ENCODE measurements at regions not wholly inside any gene's neighbourhood (a gene's known extent, or its start where the extent isn't known, plus 50 kb on each side); places are given as distances from the start of the nearest gene placed in this dataset.

- no peak overlapping the region for H3K4me3 ChIP-seq (ENCODE audit: low read length)
- H3K27ac ChIP-seq (ENCODE audit: low read length) = no peak overlapping the region
- no peaks in the 10 kb centered on the region for H3K9me2 ChIP-seq (ENCODE audit: insufficient read depth, low read length)
- no peaks in the 10 kb centered on the region for H3K36me3 ChIP-seq (ENCODE audit: insufficient read depth, low read length)
- H3K9me3 ChIP-seq (ENCODE audit: low read length) = no peaks in the 10 kb centered on the region
- no peak for TF ChIP-seq EZH2 (IDR thresholded peaks at IDR 0.05; ENCODE audit: borderline replicate concordance, insufficient read depth, low read length, poor library complexity, severe bottlenecking)
- TF ChIP-seq MXI1 (conservative IDR thresholded peaks at IDR 0.05; ENCODE audit: poor library complexity, severe bottlenecking) = no peak
- TF ChIP-seq SMC3 (conservative IDR thresholded peaks at IDR 0.05; ENCODE audit: poor library complexity) = no peak
- no peak for TF ChIP-seq TAF1 (IDR thresholded peaks at IDR 0.05; ENCODE audit: low read depth)
- no peak for TF ChIP-seq EP300 (conservative IDR thresholded peaks at IDR 0.05; ENCODE audit: poor library complexity, severe bottlenecking)
- TF ChIP-seq RAD21 (conservative IDR thresholded peaks at IDR 0.05) = no peak
- no peak for TF ChIP-seq REST (IDR thresholded peaks at IDR 0.05; ENCODE audit: borderline replicate concordance)
- no peak for TF ChIP-seq CTCF (IDR thresholded peaks at IDR 0.05; ENCODE audit: poor library complexity, severe bottlenecking)
- no peak for TF ChIP-seq POLR2AphosphoS5 (IDR thresholded peaks at IDR 0.05)
- H3K79me2 ChIP-seq (replicated peaks; ENCODE audit: insufficient read depth, low read length) = no peaks in the 10 kb centered on the region
- H3F3A ChIP-seq (ENCODE audit: insufficient read depth, low read length, poor library complexity, severe bottlenecking) = no peaks in the 10 kb centered on the region
- no peak overlapping the region for H3K4me2 ChIP-seq (ENCODE audit: low read length)
- no peaks in the 10 kb centered on the region for H3K27me3 ChIP-seq (ENCODE audit: insufficient read depth, low read depth, low read length)
- no peak overlapping the region for H2AFZ ChIP-seq (ENCODE audit: low read depth, low read length)
- H3K9ac ChIP-seq (ENCODE audit: low read length) = no peak overlapping the region
- no peaks in the 10 kb centered on the region for H4K20me1 ChIP-seq (ENCODE audit: insufficient read depth)
Measured at GRCh38 chr5:8714861-8715260, 831.0 kb downstream of the SEMA5A start.

GRCh38 chr5:8719796-8720195 is 826.1 kb downstream of the SEMA5A start:
- H3K4me3 ChIP-seq (ENCODE audit: low read length) = no peak overlapping the region
- no peaks in the 10 kb centered on the region for H3K9me2 ChIP-seq (ENCODE audit: insufficient read depth, low read length)
- no peaks in the 10 kb centered on the region for H4K20me1 ChIP-seq (ENCODE audit: insufficient read depth)
- H3K4me2 ChIP-seq (ENCODE audit: low read length) = no peak overlapping the region
- H3K36me3 ChIP-seq (ENCODE audit: insufficient read depth, low read length) = no peaks in the 10 kb centered on the region
- H2AFZ ChIP-seq (ENCODE audit: low read depth, low read length) = no peak overlapping the region
- no peak overlapping the region for H3K27ac ChIP-seq (ENCODE audit: low read length)
- no peaks in the 10 kb centered on the region for H3K27me3 ChIP-seq (ENCODE audit: insufficient read depth, low read depth, low read length)
- H3K79me2 ChIP-seq (replicated peaks; ENCODE audit: insufficient read depth, low read length) = no peaks in the 10 kb centered on the region
- no peaks in the 10 kb centered on the region for H3K9me3 ChIP-seq (ENCODE audit: low read length)
- no peaks in the 10 kb centered on the region for H3F3A ChIP-seq (ENCODE audit: insufficient read depth, low read length, poor library complexity, severe bottlenecking)
- no peak overlapping the region for H3K9ac ChIP-seq (ENCODE audit: low read length)
- no peak for TF ChIP-seq POLR2AphosphoS5 (IDR thresholded peaks at IDR 0.05)
- no peak for TF ChIP-seq EZH2 (IDR thresholded peaks at IDR 0.05; ENCODE audit: borderline replicate concordance, insufficient read depth, low read length, poor library complexity, severe bottlenecking)
- no peak for TF ChIP-seq TAF1 (IDR thresholded peaks at IDR 0.05; ENCODE audit: low read depth)
- no peak for TF ChIP-seq CTCF (IDR thresholded peaks at IDR 0.05; ENCODE audit: poor library complexity, severe bottlenecking)

Data from neural cell (in vitro differentiated cells).